ENCODE measurements at regions not wholly inside any gene's neighbourhood (a gene's known extent, or its start where the extent isn't known, plus 50 kb on each side); places are given as distances from the start of the nearest gene placed in this dataset.

DNA sequence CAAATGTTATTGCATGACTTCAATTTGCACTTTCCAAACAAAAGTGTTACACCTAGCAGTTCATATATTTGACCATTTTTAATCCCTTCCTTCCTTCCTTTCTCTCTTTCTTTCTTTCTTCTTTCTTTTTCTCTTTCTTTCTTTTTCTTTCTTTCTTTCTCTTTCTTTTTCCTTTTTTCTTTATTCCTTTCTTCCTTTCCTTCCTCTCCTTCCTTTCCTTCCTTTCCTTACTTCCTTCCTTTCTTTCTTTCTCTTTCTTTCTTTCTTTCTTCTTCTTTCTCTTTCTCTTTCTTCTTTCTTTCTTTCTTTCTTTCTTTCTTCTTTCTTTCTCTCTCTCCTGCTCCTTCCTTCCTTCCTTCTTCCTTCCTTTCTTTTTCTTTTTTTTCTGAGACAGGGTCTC, 146.7 kb upstream of the ALKAL2 start:
- Mint-ChIP-seq H3K27ac (peak overlapping the region; percentile 16 to 68), H3K9me3 (no peaks in the 10 kb centered on the region), H3K4me3 (no peak overlapping the region), H3K27me3 (no peaks in the 10 kb centered on the region), H3K36me3 (no peaks in the 10 kb centered on the region), H3K4me1 (peaks cover 35 to 46% (median 43%) of the 10 kb centered on the region in 3 donors)
- H3K27ac ChIP-seq (ENCODE audit: low read length) = no peak overlapping the region
- ChIA-PET CTCF (no interaction called here), POLR2A (no interaction called here)
- ATAC-seq (replicated peaks in 1 of 4) = no peak
- H3K36me3 ChIP-seq (ENCODE audit: control insufficient read depth in 2 of 2, extremely low read depth in 1 of 2, insufficient read depth in 1 of 2, low read length in 1 of 2) = no peaks in the 10 kb centered on the region
- peaks cover 23 to 40% of the 10 kb centered on the region in 2 experiments for H3K4me1 ChIP-seq (ENCODE audit: control insufficient read depth in 1 of 2, extremely low read depth in 1 of 2, insufficient read depth in 2 of 2, low read length in 2 of 2)
- no peaks in the 10 kb centered on the region for H3K9me3 ChIP-seq
- no peak for DNase-seq
- no peaks in the 10 kb centered on the region for H3K27me3 ChIP-seq (replicated peaks in 1 of 2; ENCODE audit: control insufficient read depth in 2 of 2, extremely low read depth in 1 of 2, insufficient read depth in 2 of 2, low read length in 1 of 2)
- H3K4me3 ChIP-seq (ENCODE audit: control insufficient read depth in 1 of 2, extremely low read depth in 1 of 2, low read length in 1 of 2) = no peak overlapping the region

DNA sequence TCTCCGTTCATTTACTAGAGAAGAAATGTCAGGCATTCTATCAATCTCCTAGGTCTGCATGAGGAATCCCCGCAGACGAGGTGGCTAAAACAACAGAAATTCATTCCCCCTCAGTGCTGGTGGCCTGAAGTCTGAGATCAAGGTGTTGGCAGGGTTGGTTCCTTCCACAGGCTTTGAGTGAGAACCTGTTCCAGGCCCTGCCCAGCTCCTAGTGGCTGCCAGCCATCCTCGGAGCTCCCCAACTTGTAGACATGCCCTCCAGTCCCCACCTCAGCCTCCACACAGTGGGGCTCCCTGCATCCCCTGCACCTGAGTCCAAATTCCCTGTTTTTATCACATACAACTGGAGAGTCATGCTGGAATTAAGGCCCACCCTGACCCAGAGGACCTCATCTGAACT, 145.3 kb upstream of the ALKAL2 start:
- no peaks in the 10 kb centered on the region for H3K9me3 Mint-ChIP-seq
- H3K27me3 ChIP-seq (replicated peaks in 1 of 2; ENCODE audit: control insufficient read depth in 2 of 2, extremely low read depth in 1 of 2, insufficient read depth in 2 of 2, low read length in 1 of 2) = no peaks in the 10 kb centered on the region
- H3K36me3 ChIP-seq (ENCODE audit: control insufficient read depth in 2 of 2, extremely low read depth in 1 of 2, insufficient read depth in 1 of 2, low read length in 1 of 2) = no peaks in the 10 kb centered on the region
- ATAC-seq (replicated peaks in 1 of 4) = no peak
- ChIA-PET POLR2A (no interaction called here), CTCF (no interaction called here)
- H3K4me3 Mint-ChIP-seq = no peak overlapping the region
- no peak overlapping the region for H3K4me3 ChIP-seq (ENCODE audit: control insufficient read depth in 1 of 2, extremely low read depth in 1 of 2, low read length in 1 of 2)
- peaks cover 26 to 40% of the 10 kb centered on the region in 2 experiments for H3K4me1 ChIP-seq (ENCODE audit: control insufficient read depth in 1 of 2, extremely low read depth in 1 of 2, insufficient read depth in 2 of 2, low read length in 2 of 2)
- H3K27me3 Mint-ChIP-seq = peaks cover 0 to under 1% of the 10 kb centered on the region in 2 donors
- WGBS (ENCODE audit: insufficient coverage) = 94% methylated on average over 3 of the region's 4 CpGs
- H3K27ac ChIP-seq (ENCODE audit: low read length) = no peak overlapping the region
- no peaks in the 10 kb centered on the region for H3K36me3 Mint-ChIP-seq
- H3K4me1 Mint-ChIP-seq = peaks cover 41 to 42% (median 41%) of the 10 kb centered on the region in 3 donors
- no peaks in the 10 kb centered on the region for H3K9me3 ChIP-seq
- H3K27ac Mint-ChIP-seq = peak overlapping the region in 1 of 2 donors; percentile 18
- no peak for DNase-seq

DNA sequence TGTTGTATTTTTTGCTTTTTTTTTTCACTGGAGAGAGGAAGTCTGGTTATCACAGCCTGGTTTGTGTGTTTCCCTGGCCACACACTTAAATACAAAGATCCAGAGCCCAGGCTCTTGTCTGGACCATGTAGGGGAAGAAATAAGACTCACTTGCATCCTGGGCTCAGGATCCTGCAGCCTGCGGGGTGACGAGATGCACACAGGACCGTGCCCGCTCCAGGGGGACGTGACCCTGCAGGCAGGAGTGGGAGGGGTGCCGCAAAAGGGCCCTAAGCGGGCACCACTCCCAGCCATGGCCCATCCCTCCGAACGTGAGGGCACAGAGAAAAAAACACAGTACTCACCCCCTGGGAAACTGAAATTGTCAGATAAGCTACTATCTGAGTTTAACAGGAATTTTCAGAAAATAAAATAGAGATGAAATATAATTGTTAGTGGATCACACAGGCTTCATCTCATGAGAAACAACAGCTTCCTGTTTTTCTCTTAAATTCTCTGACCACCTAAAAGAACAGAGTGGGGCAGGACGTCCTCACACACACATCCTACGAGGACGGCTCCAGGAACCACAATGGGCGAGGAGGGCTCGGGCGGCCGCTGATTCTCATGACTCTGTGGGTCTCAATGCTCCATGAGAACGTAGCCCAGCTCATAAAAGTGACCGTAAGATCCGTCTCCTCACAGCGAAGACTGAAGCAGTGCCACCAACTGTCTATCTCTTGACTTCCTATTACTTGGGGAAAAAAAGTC, 142.6 kb upstream of the ALKAL2 start:
- ChIA-PET CTCF (no interaction called here), POLR2A (interaction anchor here in 1 of 2 donors (0.7 kb wide), 1 partner anchor 37 kb away, joined by 3 read pairs; no protein-coding TSS in a partner anchor)
- H3K9me3 ChIP-seq = no peaks in the 10 kb centered on the region
- Mint-ChIP-seq H3K4me3 (peak overlapping the region; percentile 71 to 85 (median 73)), H3K36me3 (no peaks in the 10 kb centered on the region), H3K27ac (peak overlapping the region; percentile 91 to 98), H3K4me1 (peaks cover 29 to 31% (median 29%) of the 10 kb centered on the region in 3 donors), H3K27me3 (peaks cover 0 to 4% of the 10 kb centered on the region in 2 donors), H3K9me3 (no peaks in the 10 kb centered on the region)
- peak overlapping the region; percentile 87 for H3K27ac ChIP-seq (ENCODE audit: low read length)
- 19% methylated on average over 14 of the region's 20 CpGs for WGBS (ENCODE audit: insufficient coverage)
- ATAC-seq (replicated peaks in 1 of 4) (peak; percentile 21 to 51 (median 34)), DNase-seq (peak in 2 of 35 experiments; percentile 17 to 23)
- H3K27me3 ChIP-seq (replicated peaks in 1 of 2; ENCODE audit: control insufficient read depth in 2 of 2, extremely low read depth in 1 of 2, insufficient read depth in 2 of 2, low read length in 1 of 2) = no peaks in the 10 kb centered on the region
- H3K4me3 ChIP-seq (ENCODE audit: control insufficient read depth in 1 of 2, extremely low read depth in 1 of 2, low read length in 1 of 2) = peak overlapping the region; percentile 47 to 75
- H3K4me1 ChIP-seq (ENCODE audit: control insufficient read depth in 1 of 2, extremely low read depth in 1 of 2, insufficient read depth in 2 of 2, low read length in 2 of 2) = peaks cover 18 to 24% of the 10 kb centered on the region in 2 experiments
- no peaks in the 10 kb centered on the region for H3K36me3 ChIP-seq (ENCODE audit: control insufficient read depth in 2 of 2, extremely low read depth in 1 of 2, insufficient read depth in 1 of 2, low read length in 1 of 2)

DNA sequence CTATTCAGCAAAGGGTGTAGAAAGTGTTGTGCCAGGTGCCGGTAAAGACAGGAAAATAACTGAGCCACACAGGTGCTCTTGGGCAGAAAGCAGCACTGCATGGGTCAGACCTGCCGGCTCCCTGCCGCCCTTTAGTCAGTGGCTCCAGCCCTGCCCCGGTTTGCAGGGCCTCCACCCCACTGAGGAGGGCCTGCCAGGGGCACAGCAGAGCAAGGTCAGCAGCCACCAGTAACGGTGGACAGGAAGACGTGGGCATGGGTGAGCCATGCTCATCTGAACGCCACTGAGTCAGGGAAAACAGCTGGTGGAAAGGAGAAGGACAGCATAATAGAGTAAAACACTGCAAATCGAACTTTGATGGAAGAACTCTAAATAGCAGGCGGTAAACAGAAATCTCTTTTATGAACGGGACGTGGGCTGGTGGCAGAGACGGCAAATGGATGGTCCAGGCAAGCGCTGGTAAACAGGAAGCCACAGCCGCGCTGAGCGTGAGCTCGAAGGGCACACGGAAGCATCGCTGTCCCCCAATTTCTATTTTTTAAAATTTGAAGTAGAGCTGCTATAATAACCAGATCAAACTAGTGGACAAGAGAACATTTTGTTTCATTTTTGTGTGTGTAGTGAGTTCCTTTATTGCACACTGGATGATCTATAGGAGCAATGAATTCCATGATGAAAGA, 141.8 kb upstream of the ALKAL2 start:
- no peaks in the 10 kb centered on the region for H3K36me3 Mint-ChIP-seq
- ChIA-PET CTCF (interaction anchor here in 1 of 2 donors (0.5 kb wide), 1 partner anchor 328 kb away, joined by 3 read pairs; no protein-coding TSS in a partner anchor), POLR2A (no interaction called here)
- Histone ChIP-seq H3K27ac (ENCODE audit: low read length) (peak overlapping the region; percentile 87), H3K27me3 (replicated peaks in 1 of 2; ENCODE audit: control insufficient read depth in 2 of 2, extremely low read depth in 1 of 2, insufficient read depth in 2 of 2, low read length in 1 of 2) (no peaks in the 10 kb centered on the region), H3K36me3 (ENCODE audit: control insufficient read depth in 2 of 2, extremely low read depth in 1 of 2, insufficient read depth in 1 of 2, low read length in 1 of 2) (no peaks in the 10 kb centered on the region), H3K4me3 (ENCODE audit: control insufficient read depth in 1 of 2, extremely low read depth in 1 of 2, low read length in 1 of 2) (peak overlapping the region; percentile 47 to 75), H3K9me3 (no peaks in the 10 kb centered on the region), H3K4me1 (ENCODE audit: control insufficient read depth in 1 of 2, extremely low read depth in 1 of 2, insufficient read depth in 2 of 2, low read length in 2 of 2) (peaks cover 18 to 24% of the 10 kb centered on the region in 2 experiments)
- H3K4me1 Mint-ChIP-seq = peaks cover 27% of the 10 kb centered on the region in 3 donors
- 11% methylated on average over 10 of the region's 19 CpGs for WGBS (ENCODE audit: insufficient coverage)
- H3K27ac Mint-ChIP-seq = peak overlapping the region; percentile 91 to 98
- DNase-seq (peak in 15 of 35 experiments; percentile 18 to 56 (median 24)), ATAC-seq (replicated peaks in 1 of 4) (peak; percentile 73 to 91 (median 80))
- H3K4me3 Mint-ChIP-seq = peak overlapping the region; percentile 71 to 85 (median 73)
- peaks cover 0 to 4% of the 10 kb centered on the region in 2 donors for H3K27me3 Mint-ChIP-seq
- no peaks in the 10 kb centered on the region for H3K9me3 Mint-ChIP-seq

DNA sequence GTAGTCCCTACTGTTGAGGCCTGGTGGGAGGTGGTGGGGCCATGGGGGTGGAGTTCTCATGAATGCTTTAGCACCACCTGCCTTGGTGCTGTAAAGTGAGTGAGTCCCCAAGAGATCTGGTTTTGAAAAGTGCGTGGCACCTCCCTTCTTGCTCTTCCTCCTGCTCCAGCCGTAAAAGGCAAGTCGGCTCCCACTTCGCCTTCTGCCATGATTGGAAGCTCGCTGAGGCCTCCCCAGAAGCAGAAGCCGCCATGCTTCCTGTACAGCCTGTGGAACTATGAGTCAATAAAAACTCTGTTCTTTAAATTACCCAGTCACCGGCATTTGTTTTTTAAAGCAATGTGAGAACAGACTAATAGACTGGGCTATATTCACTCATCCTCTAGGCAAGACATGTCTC, 141.3 kb upstream of the ALKAL2 start:
- ChIA-PET POLR2A (no interaction called here), CTCF (no interaction called here)
- H3K4me3 ChIP-seq (ENCODE audit: control insufficient read depth in 1 of 2, extremely low read depth in 1 of 2, low read length in 1 of 2) = no peak overlapping the region
- Mint-ChIP-seq H3K27me3 (peaks cover 0 to 4% of the 10 kb centered on the region in 2 donors), H3K36me3 (no peaks in the 10 kb centered on the region), H3K9me3 (no peaks in the 10 kb centered on the region), H3K4me3 (peak overlapping the region; percentile 71 to 85 (median 73)), H3K27ac (peak overlapping the region; percentile 91 to 98), H3K4me1 (peaks cover 23 to 26% (median 26%) of the 10 kb centered on the region in 3 donors)
- peak overlapping the region; percentile 87 for H3K27ac ChIP-seq (ENCODE audit: low read length)
- 100% methylated on average over 5 of the region's 7 CpGs for WGBS (ENCODE audit: insufficient coverage)
- peaks cover 18 to 24% of the 10 kb centered on the region in 2 experiments for H3K4me1 ChIP-seq (ENCODE audit: control insufficient read depth in 1 of 2, extremely low read depth in 1 of 2, insufficient read depth in 2 of 2, low read length in 2 of 2)
- H3K9me3 ChIP-seq = no peaks in the 10 kb centered on the region
- H3K36me3 ChIP-seq (ENCODE audit: control insufficient read depth in 2 of 2, extremely low read depth in 1 of 2, insufficient read depth in 1 of 2, low read length in 1 of 2) = no peaks in the 10 kb centered on the region
- H3K27me3 ChIP-seq (replicated peaks in 1 of 2; ENCODE audit: control insufficient read depth in 2 of 2, extremely low read depth in 1 of 2, insufficient read depth in 2 of 2, low read length in 1 of 2) = no peaks in the 10 kb centered on the region
- ATAC-seq (replicated peaks in 1 of 4) = peak in 1 of 4 experiments; percentile 7
- no peak for DNase-seq

DNA sequence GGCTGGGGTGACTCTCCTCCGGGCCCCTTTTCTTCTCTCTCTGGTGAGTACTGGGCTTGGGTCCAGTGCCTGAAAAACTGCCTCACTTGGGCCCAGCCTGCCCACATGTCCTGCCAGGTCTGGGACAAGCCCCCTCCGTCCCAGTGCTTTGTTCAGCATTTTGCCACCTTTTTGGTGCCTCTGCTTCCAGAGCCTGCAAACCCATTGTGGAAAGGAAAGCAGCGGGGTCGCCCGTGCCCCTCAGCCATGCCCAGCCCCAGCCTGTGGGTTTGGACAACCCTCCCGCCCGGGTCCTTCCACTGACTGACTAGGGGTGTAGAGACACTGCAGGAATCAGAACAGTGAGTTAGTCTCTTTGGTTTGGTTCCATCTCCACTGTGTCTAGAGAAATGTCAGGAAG, 140.7 kb upstream of the ALKAL2 start:
- no peaks in the 10 kb centered on the region for H3K9me3 ChIP-seq
- H3K27me3 ChIP-seq (replicated peaks in 1 of 2; ENCODE audit: control insufficient read depth in 2 of 2, extremely low read depth in 1 of 2, insufficient read depth in 2 of 2, low read length in 1 of 2) = no peaks in the 10 kb centered on the region
- WGBS (ENCODE audit: insufficient coverage) = 95% methylated on average over 7 of the region's 7 CpGs
- H3K27ac Mint-ChIP-seq = peak overlapping the region; percentile 91 to 98
- H3K4me1 ChIP-seq (ENCODE audit: control insufficient read depth in 1 of 2, extremely low read depth in 1 of 2, insufficient read depth in 2 of 2, low read length in 2 of 2) = peaks cover 18 to 24% of the 10 kb centered on the region in 2 experiments
- H3K4me1 Mint-ChIP-seq = peaks cover 23 to 26% (median 26%) of the 10 kb centered on the region in 3 donors
- ChIA-PET CTCF (no interaction called here), POLR2A (no interaction called here)
- no peaks in the 10 kb centered on the region for H3K36me3 ChIP-seq (ENCODE audit: control insufficient read depth in 2 of 2, extremely low read depth in 1 of 2, insufficient read depth in 1 of 2, low read length in 1 of 2)
- H3K4me3 Mint-ChIP-seq = peak overlapping the region in 1 of 3 donors; percentile 85
- H3K27ac ChIP-seq (ENCODE audit: low read length) = no peak overlapping the region
- no peak overlapping the region for H3K4me3 ChIP-seq (ENCODE audit: control insufficient read depth in 1 of 2, extremely low read depth in 1 of 2, low read length in 1 of 2)
- no peaks in the 10 kb centered on the region for H3K9me3 Mint-ChIP-seq
- no peak for ATAC-seq (replicated peaks in 1 of 4)
- no peaks in the 10 kb centered on the region for H3K36me3 Mint-ChIP-seq
- H3K27me3 Mint-ChIP-seq = peaks cover 0 to 4% of the 10 kb centered on the region in 2 donors
- DNase-seq = no peak

All from T-cell (primary cell).